ENCODE measurements at regions not wholly inside any gene's neighbourhood (a gene's known extent, or its start where the extent isn't known, plus 50 kb on each side); places are given as distances from the start of the nearest gene placed in this dataset.
A peak's percentile ranks its signal among the peaks of the same experiment; 100 is the strongest.

- no peak for DNase-seq
Observed at GRCh38 chr18:44624052-44624451, 56.6 kb upstream of the SETBP1 start.

DNA sequence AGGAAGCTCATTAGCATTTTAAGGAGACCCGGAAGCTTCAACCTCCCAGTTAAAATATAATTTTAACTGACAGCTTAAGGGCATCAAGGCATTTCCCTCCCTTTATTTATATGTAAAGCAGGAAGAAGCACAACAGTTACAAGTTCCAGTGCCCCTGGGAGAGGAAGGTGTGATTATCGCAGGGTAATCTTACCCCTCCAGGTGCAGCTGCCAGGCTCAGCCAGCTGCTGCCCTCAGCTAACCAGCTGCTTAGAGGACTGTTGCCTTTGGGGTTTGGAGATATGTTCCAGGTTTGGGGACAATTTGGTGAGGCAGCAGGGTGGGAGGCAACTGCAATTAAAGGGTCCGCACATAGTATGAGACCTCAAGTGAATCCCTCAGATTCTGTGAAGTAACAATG, 55.3 kb upstream of the SETBP1 start:
- DNase-seq = peak; percentile 43

GRCh38 chr18:44626236-44626635, 54.5 kb upstream of the SETBP1 start:
- DNase-seq = no peak

DNA sequence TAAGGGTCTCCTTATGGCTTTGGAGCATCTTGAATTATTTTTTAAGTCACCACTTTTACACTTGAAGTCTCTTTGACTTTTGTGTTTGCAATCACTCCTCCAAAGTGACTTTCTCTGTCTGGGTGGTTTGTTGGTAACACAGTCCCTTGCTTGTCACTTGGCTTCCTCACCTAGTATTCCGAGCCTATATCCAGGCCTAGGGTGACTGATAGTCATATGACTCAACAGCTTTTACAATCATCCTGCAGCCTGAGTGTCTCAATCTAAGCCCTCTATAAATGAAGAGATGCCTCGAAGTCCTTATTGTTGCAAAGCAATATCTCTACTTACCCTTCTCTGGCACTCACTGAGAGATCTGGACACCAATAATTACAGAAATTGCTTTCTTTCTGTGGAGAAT, 53.9 kb upstream of the SETBP1 start:
- peak; percentile 12 for DNase-seq

DNA sequence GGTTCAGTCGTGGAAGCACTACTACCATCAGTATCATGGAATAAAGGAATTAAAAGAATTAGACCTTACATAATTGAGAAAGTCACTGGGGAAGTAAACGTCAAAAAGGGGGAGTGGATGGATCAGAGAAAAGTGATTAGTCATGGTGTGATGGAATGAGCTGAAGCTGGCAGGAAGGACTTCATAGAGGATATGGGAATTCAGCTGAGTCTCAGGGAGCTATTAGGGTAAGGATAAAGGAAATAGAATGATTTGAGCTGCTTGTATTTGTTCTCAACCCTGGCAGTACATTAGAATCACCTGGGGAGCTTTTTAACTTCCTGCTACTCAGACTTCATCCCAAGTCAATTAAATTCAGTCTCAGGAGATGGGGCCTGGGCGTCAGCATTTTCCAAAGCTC, 53.4 kb upstream of the SETBP1 start:
- DNase-seq = peak; percentile 32

GRCh38 chr18:44629406-44629805, 51.3 kb upstream of the SETBP1 start:
- no peak for DNase-seq

DNA sequence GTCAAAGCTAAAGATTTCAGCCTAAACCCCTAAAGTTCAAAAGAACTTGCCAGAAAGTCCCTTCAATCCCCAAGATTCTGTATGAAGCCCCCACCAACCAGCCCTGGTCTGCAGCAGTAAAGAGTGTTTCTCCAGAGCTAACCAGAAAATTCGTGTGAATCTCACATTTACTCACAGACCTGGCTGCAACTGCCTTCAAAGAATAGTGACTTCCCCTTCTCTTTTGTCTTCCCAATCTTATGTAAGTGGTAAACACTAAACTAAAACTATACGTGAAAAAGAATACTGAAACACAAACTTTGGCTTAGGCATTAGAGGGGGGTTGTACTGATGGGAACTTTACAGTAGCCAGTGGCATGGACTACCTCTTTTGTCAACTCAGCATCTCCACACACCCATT, 50.6 kb upstream of the SETBP1 start:
- no peak for DNase-seq
